Prostate gland (tissue), 2 donors: ENCODE measurements at regions not wholly inside any gene's neighbourhood (a gene's known extent, or its start where the extent isn't known, plus 50 kb on each side); places are given as distances from the start of the nearest gene placed in this dataset.

Experiments used
- DNase-seq: peaks from one replicate; pipeline ENCODE4 v3.0.0-alpha.2; 2019; ENCODE audit warnings: low spot score
- H3K27ac ChIP-seq, 2 donors: fragments of 200-600 bp; sonication (generic); 2 replicates each; pipeline ENCODE4 v1.5.1; 2017 to 2019
- H3K27me3 ChIP-seq: fragments of 200-600 bp; sonication (generic); replicated peaks from 2 replicates; pipeline ENCODE4 v1.5.1; 2019; ENCODE audit not compliant: insufficient read depth
- H3K36me3 ChIP-seq, 2 donors: fragments of 200-600 bp; sonication (generic); 1 replicate in 1 of 2; 2 replicates in 1 of 2; pipeline versions ENCODE4 v1.5.1 to v1.8.1; 2017 to 2019
- H3K4me1 ChIP-seq: fragments of 200-600 bp; sonication (generic); replicated peaks from 2 replicates; pipeline ENCODE4 v1.5.1; 2019
- H3K4me3 ChIP-seq, 2 donors: fragments of 200-600 bp; sonication (generic); 2 replicates each; pipeline ENCODE4 v1.5.1; 2017 to 2019
- H3K9me3 ChIP-seq: fragments of 200-600 bp; sonication (generic); 2 replicates; pipeline ENCODE4 v1.5.1; 2017
- CTCF ChIP-seq, 4 experiments: fragments of 200-600 bp in 2 of 4; fragments of 450-650 bp in 2 of 4; sonication (generic) in 2 of 4; IDR thresholded peaks; 1 replicate in 3 of 4; 2 replicates in 1 of 4; pipeline ENCODE4 v1.5.1; 2016 to 2019; ENCODE audit warnings: antibody characterized with exemption in 4 of 4, mild to moderate bottlenecking in 2 of 4, moderate library complexity in 2 of 4
- POLR2A ChIP-seq: fragments of 450-650 bp; IDR thresholded peaks from one replicate; pipeline ENCODE4 v1.6.1; 2016; ENCODE audit warnings: antibody characterized with exemption, mild to moderate bottlenecking
- POLR2AphosphoS5 ChIP-seq: sonication (generic); formaldehyde crosslinking; IDR thresholded peaks from one replicate; pipeline ENCODE4 v1.6.1; 2017; ENCODE audit warnings: antibody characterized with exemption
- WGBS: methylation state at CpG from one replicate; pipeline ENCODE4 v1.1.5; 2018; 5-methylcytosine and 5-hydroxymethylcytosine counted together
- intact Hi-C: fragments of 100-400 bp; cut with DNase I; formaldehyde crosslinking; loops from one replicate; pipeline ENCODE4 v1.14.2; 2022

- Histone ChIP-seq H3K36me3 (no peaks in the 10 kb centered on the region), H3K27me3 (no peaks in the 10 kb centered on the region), H3K4me3 (no peak overlapping the region), H3K4me1 (peaks cover 8% of the 10 kb centered on the region), H3K27ac (no peak overlapping the region), H3K9me3 (no peaks in the 10 kb centered on the region)
- no peak for TF ChIP-seq CTCF (IDR thresholded peaks at IDR 0.05)
- TF ChIP-seq POLR2AphosphoS5, result no peak
- TF ChIP-seq POLR2A, result no peak
- no peak for DNase-seq
- 83% methylated on average over 6 of the region's 6 CpGs for WGBS
- intact Hi-C loops, result no loop called here
Measured at GRCh38 chr10:22852712-22853353, 75.0 kb upstream of the ARMC3 start.

GRCh38 chr10:22851865-22852239 is 76.0 kb upstream of the ARMC3 start:
- H3K4me1 ChIP-seq, result peaks cover 8% of the 10 kb centered on the region
- 92% methylated on average over 5 of the region's 5 CpGs for WGBS
- H3K27ac ChIP-seq, result no peak overlapping the region
- no peak overlapping the region for H3K4me3 ChIP-seq
- TF ChIP-seq POLR2AphosphoS5 (no peak), POLR2A (no peak), CTCF (IDR thresholded peaks at IDR 0.05) (no peak)
- no peaks in the 10 kb centered on the region for H3K9me3 ChIP-seq
- DNase-seq, result no peak
- H3K27me3 ChIP-seq, result no peaks in the 10 kb centered on the region
- intact Hi-C loops, result no loop called here
- no peaks in the 10 kb centered on the region for H3K36me3 ChIP-seq

GRCh38 chr10:22850541-22850940 is 77.3 kb upstream of the ARMC3 start:
- Histone ChIP-seq H3K4me1 (peaks cover 8% of the 10 kb centered on the region), H3K27ac (no peak overlapping the region), H3K4me3 (no peak overlapping the region), H3K36me3 (no peaks in the 10 kb centered on the region), H3K9me3 (no peaks in the 10 kb centered on the region), H3K27me3 (no peaks in the 10 kb centered on the region)
- intact Hi-C loops, result no loop called here
- no peak for TF ChIP-seq POLR2A
- no peak for TF ChIP-seq CTCF (IDR thresholded peaks at IDR 0.05)
- TF ChIP-seq POLR2AphosphoS5, result no peak
- 82% methylated on average over 2 of the region's 3 CpGs for WGBS
- no peak for DNase-seq

GRCh38 chr10:22849077-22849805 is 78.6 kb upstream of the ARMC3 start:
- DNase-seq, result peak; percentile 74
- H3K36me3 ChIP-seq, result no peaks in the 10 kb centered on the region
- intact Hi-C loops, result no loop called here
- no peaks in the 10 kb centered on the region for H3K27me3 ChIP-seq
- H3K9me3 ChIP-seq, result no peaks in the 10 kb centered on the region
- TF ChIP-seq POLR2AphosphoS5 (peak; percentile 78), POLR2A (no peak)
- H3K4me3 ChIP-seq, result no peak overlapping the region
- H3K4me1 ChIP-seq, result peaks cover 8% of the 10 kb centered on the region
- 31% methylated on average over 12 of the region's 12 CpGs for WGBS
- peak overlapping the region; percentile 28 to 64 for H3K27ac ChIP-seq

- H3K36me3 ChIP-seq, result no peaks in the 10 kb centered on the region
- intact Hi-C loops, result no loop called here
- 90% methylated on average over 4 of the region's 4 CpGs for WGBS
- no peak for DNase-seq
- no peak overlapping the region for H3K4me3 ChIP-seq
- no peaks in the 10 kb centered on the region for H3K9me3 ChIP-seq
- peaks cover 8% of the 10 kb centered on the region for H3K4me1 ChIP-seq
- no peaks in the 10 kb centered on the region for H3K27me3 ChIP-seq
- TF ChIP-seq CTCF (IDR thresholded peaks at IDR 0.05) (no peak), POLR2AphosphoS5 (no peak), POLR2A (no peak)
- no peak overlapping the region for H3K27ac ChIP-seq
Measured at GRCh38 chr10:22848509-22848908, 79.3 kb upstream of the ARMC3 start.
